DMS153 treated with DMSO at 0.1 percent for 48 hours (cell line): ENCODE measurements at regions not wholly inside any gene's neighbourhood (a gene's known extent, or its start where the extent isn't known, plus 50 kb on each side); places are given as distances from the start of the nearest gene placed in this dataset.
"Not testable (repeated sequence)": the region's sequence is repeated elsewhere in the genome, so short reads cannot be mapped to it uniquely, and the experiment has no call there.

ENCODE experiments used
- DNase-seq: peaks from one replicate; lab custom pipeline; 2025; ENCODE audit not compliant: unreplicated experiment; lab: John Stamatoyannopoulos, UW

GRCh38 chr2:242001853-242002252 lies 132.3 kb downstream of the RTP5 start:
- no peak for DNase-seq

GRCh38 chr2:242002944-242003343 lies 133.4 kb downstream of the RTP5 start:
- no peak for DNase-seq

GRCh38 chr2:242004223-242004901 lies 134.8 kb downstream of the RTP5 start:
- DNase-seq, result no peak

- DNase-seq, result no peak
Observed at GRCh38 chr2:242004902-242005230, 135.3 kb downstream of the RTP5 start.

GRCh38 chr2:242006091-242006634 lies 136.6 kb downstream of the RTP5 start:
- not testable (repeated sequence) for DNase-seq

- not testable (repeated sequence) for DNase-seq
Observed at GRCh38 chr2:242008908-242009307, 139.4 kb downstream of the RTP5 start.

- DNase-seq, result not testable (repeated sequence)
Observed at GRCh38 chr2:242009846-242010245, 140.3 kb downstream of the RTP5 start.

GRCh38 chr2:242010252-242011166 lies 141.0 kb downstream of the RTP5 start:
- DNase-seq, result not testable (repeated sequence)

GRCh38 chr2:242011167-242011513 lies 141.6 kb downstream of the RTP5 start:
- DNase-seq, result no peak

GRCh38 chr2:242011516-242011915 lies 142.0 kb downstream of the RTP5 start:
- DNase-seq, result no peak

GRCh38 chr2:242011991-242012764 lies 142.6 kb downstream of the RTP5 start:
- DNase-seq, result no peak

GRCh38 chr2:242012956-242013764 lies 143.6 kb downstream of the RTP5 start:
- DNase-seq, result no peak

GRCh38 chr2:242013771-242014170 lies 144.2 kb downstream of the RTP5 start:
- no peak for DNase-seq

- DNase-seq, result no peak
Observed at GRCh38 chr2:242015108-242016065, 145.9 kb downstream of the RTP5 start.

- no peak for DNase-seq
Observed at GRCh38 chr2:242017086-242017485, 147.6 kb downstream of the RTP5 start.

GRCh38 chr2:242018416-242018815 lies 148.9 kb downstream of the RTP5 start:
- DNase-seq, result not testable (repeated sequence)

GRCh38 chr2:242019344-242019743 lies 149.8 kb downstream of the RTP5 start:
- DNase-seq, result no peak

- no peak for DNase-seq
Observed at GRCh38 chr2:242020196-242021004, 150.9 kb downstream of the RTP5 start.
